ENCODE measurements at regions not wholly inside any gene's neighbourhood (a gene's known extent, or its start where the extent isn't known, plus 50 kb on each side); places are given as distances from the start of the nearest gene placed in this dataset.

GRCh38 chr1:143643148-143643885 lies 328.5 kb downstream of the FAM72C start:
- POLR2A ChIA-PET (ENCODE audit: partially characterized antibody): no interaction called here
- Histone ChIP-seq H3K79me2 (ENCODE audit: control insufficient read depth in 1 of 2, insufficient read depth in 2 of 2, low read length in 2 of 2) (no peaks in the 10 kb centered on the region), H3K4me3 (ENCODE audit: extremely low read depth in 1 of 4, insufficient read depth in 2 of 4, low read depth in 3 of 4, low read length in 4 of 4) (no peak overlapping the region), H3K9me3 (ENCODE audit: insufficient read depth in 2 of 2, low read depth in 1 of 2, low read length in 1 of 2) (peaks cover 0 to 24% of the 10 kb centered on the region in 2 experiments; a peak in 2 of 4 replicates), H3K27me3 (replicated peaks in 1 of 4; ENCODE audit: control insufficient read depth in 3 of 4, extremely low read depth in 1 of 4, insufficient read depth in 3 of 4, low read length in 3 of 4) (no peaks in the 10 kb centered on the region; a peak in 1 of 7 replicates), H3K9ac (replicated peaks in 1 of 4; ENCODE audit: extremely low read depth in 1 of 4, low read depth in 3 of 4, low read length in 3 of 4) (no peak overlapping the region), H2AK5ac (ENCODE audit: low read depth, low read length) (no peak overlapping the region), H3K4me2 (ENCODE audit: insufficient read depth in 1 of 2, low read depth in 2 of 2, low read length in 2 of 2) (no peak overlapping the region; a peak in 1 of 4 replicates), H2BK12ac (ENCODE audit: low read depth, low read length) (no peak overlapping the region), H3K56ac (replicated peaks; ENCODE audit: insufficient read length, low read depth, low read length) (no peak overlapping the region), H2BK20ac (ENCODE audit: low read length) (no peak overlapping the region), H4K20me1 (replicated peaks in 1 of 2; ENCODE audit: control insufficient read depth in 1 of 2, insufficient read depth in 2 of 2, low read length in 2 of 2) (no peaks in the 10 kb centered on the region), H3K4me1 (replicated peaks in 1 of 4; ENCODE audit: control insufficient read depth in 3 of 4, insufficient read depth in 4 of 4, low read length in 3 of 4) (no peaks in the 10 kb centered on the region), H4K8ac (ENCODE audit: extremely low read depth, insufficient read depth, low read length) (no peak overlapping the region), H2BK15ac (ENCODE audit: low read length) (no peak overlapping the region), H3K18ac (ENCODE audit: extremely low read depth, low read length) (no peak overlapping the region), H4K5ac (ENCODE audit: insufficient read length, low read depth, low read length) (no peak overlapping the region), H2BK5ac (ENCODE audit: low read depth, low read length) (no peak overlapping the region), H2BK120ac (replicated peaks; ENCODE audit: low read depth, low read length) (no peak overlapping the region), H3K23ac (ENCODE audit: insufficient read length) (no peak overlapping the region), H3K27ac (ENCODE audit: low read depth, low read length) (no peak overlapping the region), H3K23me2 (ENCODE audit: low read depth, low read length) (no peaks in the 10 kb centered on the region), H3K4ac (replicated peaks; ENCODE audit: insufficient read length, low read depth, low read length) (no peak overlapping the region), H4K91ac (replicated peaks; ENCODE audit: insufficient read length, low read length) (no peak overlapping the region), H3K14ac (ENCODE audit: insufficient read length) (no peak overlapping the region), H2AFZ (ENCODE audit: low read length) (no peak overlapping the region), H3K79me1 (ENCODE audit: low read depth, low read length) (no peaks in the 10 kb centered on the region), H3K36me3 (ENCODE audit: control insufficient read depth in 2 of 4, insufficient read depth in 4 of 4, low read length in 3 of 4) (no peaks in the 10 kb centered on the region)
- CTCF ChIA-PET (ENCODE audit: partially characterized antibody): no interaction called here
- WGBS, 2 experiments (ENCODE audit: extremely low coverage in 1 of 2, insufficient coverage in 1 of 2, insufficient read length in 1 of 2, insufficient replicate concordance in 2 of 2, low coverage in 1 of 2, low lambda C conversion rate in 2 of 2, missing lambda C conversion rate in 1 of 2): 93% methylated on average over 5 of the region's 56 CpGs; no CpG with 5 or more reads in 1 of the 2 experiments
- no peak for DNase-seq (ENCODE audit: low read depth in 1 of 2, low spot score in 2 of 2)
- no peak for FAIRE-seq
- TF ChIP-seq ZNF274 (IDR thresholded peaks at IDR 0.05; ENCODE audit: borderline replicate concordance, extremely low read depth, low read length) (no peak), NANOG (IDR thresholded peaks at IDR 0.05; ENCODE audit: insufficient read depth, low read depth, low read length, poor library complexity, severe bottlenecking) (no peak), CBX5 (IDR thresholded peaks at IDR 0.05; ENCODE audit: low read depth, low read length) (no peak), JUND (IDR thresholded peaks at IDR 0.05; ENCODE audit: low read length) (no peak), EZH2 (IDR thresholded peaks at IDR 0.05; ENCODE audit: low read depth, low read length, severe bottlenecking) (no peak), CEBPB (IDR thresholded peaks at IDR 0.05; ENCODE audit: low read depth, low read length) (no peak), YY1 (IDR thresholded peaks at IDR 0.05; ENCODE audit: low read depth, low read length) (no peak), E2F6 (IDR thresholded peaks at IDR 0.05) (no peak), TAF7 (optimal IDR thresholded peaks at IDR 0.05; ENCODE audit: borderline replicate concordance, low read depth, low read length) (no peak), BCL11A (IDR thresholded peaks at IDR 0.05; ENCODE audit: low read depth in 2 of 2, low read length in 2 of 2) (no peak), EP300 (IDR thresholded peaks at IDR 0.05; ENCODE audit: borderline replicate concordance in 1 of 2, low read depth in 2 of 2, low read length in 2 of 2) (no peak), PHF8 (conservative IDR thresholded peaks at IDR 0.05; ENCODE audit: low read depth, low read length) (no peak), POLR2AphosphoS5 (IDR thresholded peaks at IDR 0.05; ENCODE audit: low read depth, low read length) (no peak)
